GM18858 (cell line): ENCODE measurements at regions not wholly inside any gene's neighbourhood (a gene's known extent, or its start where the extent isn't known, plus 50 kb on each side); places are given as distances from the start of the nearest gene placed in this dataset.
A peak's percentile ranks its signal among the peaks of the same experiment; 100 is the strongest.
"Not testable (repeated sequence)": the region's sequence is repeated elsewhere in the genome, so short reads cannot be mapped to it uniquely, and the experiment has no call there.

Experiments
- ATAC-seq: cut with Tn5 transposase; IDR thresholded peaks from one replicate; pipeline ENCODE4 v1.9.1; 2021; ENCODE audit not compliant: unreplicated experiment

- ATAC-seq, result not testable (repeated sequence)
These were observed 902.9 kb upstream of the CDH18 start for GRCh38 chr5:20890936-20891335.

- not testable (repeated sequence) for ATAC-seq
These were observed 887.7 kb upstream of the CDH18 start for GRCh38 chr5:20875726-20876125.

- ATAC-seq, result not testable (repeated sequence)
These were observed 877.9 kb upstream of the CDH18 start for GRCh38 chr5:20865892-20866291.

- ATAC-seq, result no peak
These were observed 845.2 kb upstream of the CDH18 start for GRCh38 chr5:20833081-20833627.

- ATAC-seq, result no peak
These were observed 844.4 kb upstream of the CDH18 start for GRCh38 chr5:20832204-20833080.

GRCh38 chr5:20825951-20826350 is 838.0 kb upstream of the CDH18 start:
- not testable (repeated sequence) for ATAC-seq

- not testable (repeated sequence) for ATAC-seq
These were observed 809.2 kb upstream of the CDH18 start for GRCh38 chr5:20797216-20797615.

GRCh38 chr5:20784755-20785154 is 796.8 kb upstream of the CDH18 start:
- ATAC-seq, result not testable (repeated sequence)

GRCh38 chr5:20783484-20783883 is 795.5 kb upstream of the CDH18 start:
- ATAC-seq, result not testable (repeated sequence)

- ATAC-seq, result not testable (repeated sequence)
These were observed 783.3 kb upstream of the CDH18 start for GRCh38 chr5:20771338-20771737.

- not testable (repeated sequence) for ATAC-seq
These were observed 777.1 kb upstream of the CDH18 start for GRCh38 chr5:20765074-20765473.

GRCh38 chr5:20759459-20759858 is 771.5 kb upstream of the CDH18 start:
- ATAC-seq, result not testable (repeated sequence)

- not testable (repeated sequence) for ATAC-seq
These were observed 764.2 kb upstream of the CDH18 start for GRCh38 chr5:20752179-20752578.

- ATAC-seq, result peak; percentile 85
These were observed 747.7 kb upstream of the CDH18 start for GRCh38 chr5:20735715-20736114.

GRCh38 chr5:20732223-20732622 is 744.2 kb upstream of the CDH18 start:
- ATAC-seq, result not testable (repeated sequence)

GRCh38 chr5:20721286-20721685 is 733.3 kb upstream of the CDH18 start:
- not testable (repeated sequence) for ATAC-seq

- not testable (repeated sequence) for ATAC-seq
These were observed 723.6 kb upstream of the CDH18 start for GRCh38 chr5:20711520-20712155.

GRCh38 chr5:20707634-20708033 is 719.6 kb upstream of the CDH18 start:
- not testable (repeated sequence) for ATAC-seq

- ATAC-seq, result no peak
These were observed 706.1 kb upstream of the CDH18 start for GRCh38 chr5:20694121-20694520.

GRCh38 chr5:20692913-20693312 is 704.9 kb upstream of the CDH18 start:
- no peak for ATAC-seq

GRCh38 chr5:20683241-20683940 is 695.4 kb upstream of the CDH18 start:
- ATAC-seq, result no peak
